ENCODE measurements at regions not wholly inside any gene's neighbourhood (a gene's known extent, or its start where the extent isn't known, plus 50 kb on each side); places are given as distances from the start of the nearest gene placed in this dataset.
A peak's percentile ranks its signal among the peaks of the same experiment; 100 is the strongest.

DNA sequence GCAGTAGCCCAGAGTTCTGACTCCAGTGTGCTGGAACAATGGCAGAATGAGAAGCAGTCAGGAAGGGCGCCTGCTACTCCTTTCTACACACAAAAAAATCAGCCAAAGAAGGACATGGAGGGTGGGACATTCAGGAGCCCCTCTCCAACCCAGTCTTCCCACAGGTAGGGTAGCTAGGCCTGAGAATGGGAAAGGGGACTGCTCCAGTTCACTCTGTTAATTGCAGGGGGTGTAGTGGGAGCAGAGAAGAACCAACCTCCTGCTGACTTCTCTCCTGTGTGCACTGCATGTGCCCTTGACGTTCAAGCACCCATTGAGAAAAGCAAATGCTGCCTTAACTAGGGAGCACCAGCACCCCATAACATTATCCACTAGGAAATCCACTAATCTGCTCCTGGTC lies 119.1 kb upstream of the IRX6 start:
- intact Hi-C loops (cut with micrococcal nuclease): no loop called here
- ChIA-PET CTCF (interaction anchor here (0.7 kb wide), 1 partner anchor 266 kb away, joined by 3 read pairs; no protein-coding TSS in a partner anchor), POLR2A (interaction anchor here (0.7 kb wide), 2 partner anchors 59 to 61 kb away, joined by 3 read pairs; no protein-coding TSS in a partner anchor)
- no TSS peak for BruUV-seq (replicated peaks)
- no peak overlapping the region for H3K27ac Mint-ChIP-seq (ENCODE audit: low read depth, unreplicated experiment)
- no peaks in the 10 kb centered on the region for H3K27me3 Mint-ChIP-seq (ENCODE audit: insufficient read depth, unreplicated experiment)
- H3K9me3 Mint-ChIP-seq (ENCODE audit: unreplicated experiment): no peaks in the 10 kb centered on the region
- H3K4me3 Mint-ChIP-seq (ENCODE audit: unreplicated experiment): no peak overlapping the region
- DNase-seq (ENCODE audit: unreplicated experiment): no peak
- TF ChIP-seq, protein P1, sequence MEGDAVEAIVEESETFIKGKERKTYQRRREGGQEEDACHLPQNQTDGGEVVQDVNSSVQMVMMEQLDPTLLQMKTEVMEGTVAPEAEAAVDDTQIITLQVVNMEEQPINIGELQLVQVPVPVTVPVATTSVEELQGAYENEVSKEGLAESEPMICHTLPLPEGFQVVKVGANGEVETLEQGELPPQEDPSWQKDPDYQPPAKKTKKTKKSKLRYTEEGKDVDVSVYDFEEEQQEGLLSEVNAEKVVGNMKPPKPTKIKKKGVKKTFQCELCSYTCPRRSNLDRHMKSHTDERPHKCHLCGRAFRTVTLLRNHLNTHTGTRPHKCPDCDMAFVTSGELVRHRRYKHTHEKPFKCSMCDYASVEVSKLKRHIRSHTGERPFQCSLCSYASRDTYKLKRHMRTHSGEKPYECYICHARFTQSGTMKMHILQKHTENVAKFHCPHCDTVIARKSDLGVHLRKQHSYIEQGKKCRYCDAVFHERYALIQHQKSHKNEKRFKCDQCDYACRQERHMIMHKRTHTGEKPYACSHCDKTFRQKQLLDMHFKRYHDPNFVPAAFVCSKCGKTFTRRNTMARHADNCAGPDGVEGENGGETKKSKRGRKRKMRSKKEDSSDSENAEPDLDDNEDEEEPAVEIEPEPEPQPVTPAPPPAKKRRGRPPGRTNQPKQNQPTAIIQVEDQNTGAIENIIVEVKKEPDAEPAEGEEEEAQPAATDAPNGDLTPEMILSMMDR (IDR thresholded peaks at IDR 0.05; ENCODE audit: unreplicated experiment): no peak
- H3K36me3 Mint-ChIP-seq (ENCODE audit: insufficient read depth, unreplicated experiment): no peaks in the 10 kb centered on the region
- no peaks in the 10 kb centered on the region for H3K4me1 Mint-ChIP-seq (ENCODE audit: insufficient read depth, unreplicated experiment)

DNA sequence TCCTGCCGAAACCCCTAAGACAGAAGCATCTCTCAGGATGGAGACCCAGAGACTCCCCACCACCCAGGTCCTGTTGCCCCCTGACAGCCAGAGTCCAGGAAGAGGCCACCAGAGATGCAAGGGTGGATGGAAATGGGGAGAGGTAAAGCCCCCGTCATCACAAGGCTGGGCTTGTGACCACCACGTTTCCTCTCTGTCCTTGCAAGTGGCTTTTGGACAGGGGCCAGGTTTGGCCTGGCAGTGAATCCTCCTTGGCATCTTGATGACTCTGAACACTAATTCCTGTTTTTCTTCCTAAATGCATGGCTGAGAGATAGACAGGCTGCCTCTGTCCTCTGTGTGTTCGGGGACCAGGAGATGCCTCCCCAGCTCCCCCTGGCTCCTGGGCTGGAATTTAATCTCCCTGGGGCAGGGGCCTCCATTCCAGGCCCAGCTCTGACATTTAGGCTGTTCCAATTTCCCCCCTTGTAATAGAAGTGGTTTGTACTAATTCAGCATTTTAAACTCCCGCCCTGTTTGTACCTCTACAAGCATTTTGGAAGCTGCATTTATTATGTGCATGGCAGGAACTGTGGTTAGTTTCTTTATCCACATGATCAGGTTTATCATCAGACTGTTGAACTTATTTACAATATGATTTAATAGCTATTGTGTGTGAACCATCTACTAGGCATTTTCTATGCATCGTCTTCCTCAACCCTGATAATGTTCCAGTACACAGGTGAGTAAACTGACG lies 116.1 kb upstream of the IRX6 start:
- intact Hi-C loops (cut with micrococcal nuclease): no loop called here
- Mint-ChIP-seq H3K4me1 (ENCODE audit: insufficient read depth, unreplicated experiment) (no peaks in the 10 kb centered on the region), H3K36me3 (ENCODE audit: insufficient read depth, unreplicated experiment) (no peaks in the 10 kb centered on the region), H3K27me3 (ENCODE audit: insufficient read depth, unreplicated experiment) (no peaks in the 10 kb centered on the region), H3K9me3 (ENCODE audit: unreplicated experiment) (no peaks in the 10 kb centered on the region), H3K4me3 (ENCODE audit: unreplicated experiment) (no peak overlapping the region), H3K27ac (ENCODE audit: low read depth, unreplicated experiment) (no peak overlapping the region)
- BruUV-seq (replicated peaks): no TSS peak
- CTCF ChIA-PET: interaction anchor here (0.8 to 1.4 kb wide), 2 partner anchors 12 to 178 kb away, joined by 3 to 4 read pairs; no protein-coding TSS in a partner anchor
- TF ChIP-seq, protein P1 (IDR thresholded peaks at IDR 0.05; ENCODE audit: unreplicated experiment): no peak
- POLR2A ChIA-PET: interaction anchor here (1.1 kb wide), 1 partner anchor 31 kb away, joined by 4 read pairs; no protein-coding TSS in a partner anchor
- no peak for DNase-seq (ENCODE audit: unreplicated experiment)

GRCh38 chr16:55209626-55210025 lies 114.4 kb upstream of the IRX6 start:
- POLR2A ChIA-PET: no interaction called here
- no peak overlapping the region for H3K4me3 Mint-ChIP-seq (ENCODE audit: unreplicated experiment)
- TF ChIP-seq, protein P1 (IDR thresholded peaks at IDR 0.05; ENCODE audit: unreplicated experiment): no peak
- H3K4me1 Mint-ChIP-seq (ENCODE audit: insufficient read depth, unreplicated experiment): no peaks in the 10 kb centered on the region
- H3K27ac Mint-ChIP-seq (ENCODE audit: low read depth, unreplicated experiment): peak overlapping the region; percentile 4
- H3K27me3 Mint-ChIP-seq (ENCODE audit: insufficient read depth, unreplicated experiment): peaks cover 8% of the 10 kb centered on the region
- no peaks in the 10 kb centered on the region for H3K9me3 Mint-ChIP-seq (ENCODE audit: unreplicated experiment)
- no peak for DNase-seq (ENCODE audit: unreplicated experiment)
- intact Hi-C loops (cut with micrococcal nuclease): no loop called here
- no TSS peak for BruUV-seq (replicated peaks)
- no peaks in the 10 kb centered on the region for H3K36me3 Mint-ChIP-seq (ENCODE audit: insufficient read depth, unreplicated experiment)
- CTCF ChIA-PET: no interaction called here

DNA sequence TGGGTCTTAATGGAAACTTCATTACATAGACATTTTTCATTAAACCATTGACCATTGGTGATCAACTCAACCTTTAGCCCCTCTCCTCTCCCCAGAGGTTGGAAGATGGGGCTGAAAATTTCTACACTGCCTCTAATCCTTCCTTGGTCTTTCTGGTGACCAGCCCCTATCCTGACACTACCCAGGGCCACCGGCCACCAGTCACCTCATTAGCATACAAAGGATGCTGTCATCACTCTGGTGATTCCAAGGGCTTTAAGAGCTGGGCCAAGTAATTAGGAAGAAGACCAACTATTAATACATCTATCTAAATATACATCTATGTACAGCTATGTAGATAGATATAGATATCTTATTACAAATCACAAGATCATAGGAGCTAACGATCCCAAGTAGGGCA lies 111.2 kb upstream of the IRX6 start:
- Mint-ChIP-seq H3K27ac (ENCODE audit: low read depth, unreplicated experiment) (no peak overlapping the region), H3K36me3 (ENCODE audit: insufficient read depth, unreplicated experiment) (no peaks in the 10 kb centered on the region), H3K4me1 (ENCODE audit: insufficient read depth, unreplicated experiment) (no peaks in the 10 kb centered on the region), H3K9me3 (ENCODE audit: unreplicated experiment) (no peaks in the 10 kb centered on the region), H3K27me3 (ENCODE audit: insufficient read depth, unreplicated experiment) (peaks cover 17% of the 10 kb centered on the region), H3K4me3 (ENCODE audit: unreplicated experiment) (no peak overlapping the region)
- no peak for DNase-seq (ENCODE audit: unreplicated experiment)
- no TSS peak for BruUV-seq (replicated peaks)
- intact Hi-C loops (cut with micrococcal nuclease): no loop called here
- ChIA-PET POLR2A (interaction anchor here (0.6 kb wide), 1 partner anchor 72 kb away, joined by 3 read pairs; no protein-coding TSS in a partner anchor), CTCF (no interaction called here)
- TF ChIP-seq, protein P1 (IDR thresholded peaks at IDR 0.05; ENCODE audit: unreplicated experiment): no peak
